GM23338 (cell line): ENCODE measurements at regions not wholly inside any gene's neighbourhood (a gene's known extent, or its start where the extent isn't known, plus 50 kb on each side); places are given as distances from the start of the nearest gene placed in this dataset.

ENCODE experiments used
- ATAC-seq: fragments of 200-7000 bp; cut with Tn5 transposase; 3 replicates; pipeline ENCODE4 v1.9.1; 2020
- DNase-seq: peaks from one replicate; pipeline ENCODE4 v3.0.0-alpha.2; 2015; ENCODE audit warnings: low spot score
- H2AFZ ChIP-seq: fragments of 200-600 bp; sonication (generic); 2 replicates; pipeline ENCODE4 v1.8.0; 2016; ENCODE audit warnings: antibody characterized with exemption, mild to moderate bottlenecking, moderate library complexity
- H3F3A ChIP-seq: fragments of 200-600 bp; sonication (generic); replicated peaks from 2 replicates; pipeline ENCODE4 v1.8.0; 2017; ENCODE audit warnings: antibody characterized with exemption, mixed run types, low read depth
- H3K27ac ChIP-seq: fragments of 200-600 bp; sonication (generic); 2 replicates; pipeline ENCODE4 v1.6.1; 2016; ENCODE audit warnings: low read depth
- H3K27me3 ChIP-seq: fragments of 200-600 bp; sonication (generic); 2 replicates; pipeline ENCODE4 v1.8.0; 2016; ENCODE audit warnings: mild to moderate bottlenecking, mixed run types, moderate library complexity; ENCODE audit not compliant: insufficient read depth
- H3K36me3 ChIP-seq: fragments of 200-600 bp; sonication (generic); 2 replicates; pipeline ENCODE4 v1.8.0; 2016; ENCODE audit warnings: mild to moderate bottlenecking; ENCODE audit not compliant: insufficient read depth
- H3K4me1 ChIP-seq: fragments of 200-600 bp; sonication (generic); 2 replicates; pipeline ENCODE4 v1.8.0; 2016; ENCODE audit warnings: mild to moderate bottlenecking, moderate library complexity; ENCODE audit not compliant: insufficient read depth
- H3K4me2 ChIP-seq: fragments of 200-600 bp; sonication (generic); 2 replicates; pipeline ENCODE4 v1.7.1; 2017; ENCODE audit warnings: mixed run types
- H3K4me3 ChIP-seq: fragments of 200-600 bp; sonication (generic); 2 replicates; pipeline ENCODE4 v1.6.1; 2016; ENCODE audit warnings: mixed run types
- H3K79me2 ChIP-seq: fragments of 200-600 bp; sonication (generic); replicated peaks from 2 replicates; pipeline ENCODE4 v1.8.0; 2017; ENCODE audit warnings: mild to moderate bottlenecking; ENCODE audit not compliant: insufficient read depth
- H3K9me2 ChIP-seq: fragments of 200-600 bp; sonication (generic); 2 replicates; pipeline ENCODE4 v1.8.0; 2017; ENCODE audit not compliant: insufficient read depth
- H4K20me1 ChIP-seq: fragments of 200-600 bp; sonication (generic); replicated peaks from 2 replicates; pipeline ENCODE4 v1.8.0; 2017; ENCODE audit warnings: mild to moderate bottlenecking; ENCODE audit not compliant: insufficient read depth
- H3K27ac Mint-ChIP-seq: 2 replicates; pipeline ENCODE4 v1.8.0; 2020; ENCODE audit warnings: inconsistent platforms, mild to moderate bottlenecking, moderate library complexity, mixed read lengths
- H3K27me3 Mint-ChIP-seq: 3 replicates; pipeline ENCODE4 v1.8.0; 2022; ENCODE audit warnings: low read depth, mild to moderate bottlenecking, moderate library complexity, mixed read lengths, inconsistent platforms; ENCODE audit not compliant: insufficient read depth, poor library complexity
- H3K36me3 Mint-ChIP-seq: 3 replicates; pipeline ENCODE4 v1.8.0; 2021; ENCODE audit warnings: low read depth, mild to moderate bottlenecking, inconsistent platforms, moderate library complexity, mixed read lengths
- H3K4me1 Mint-ChIP-seq: 3 replicates; pipeline ENCODE4 v1.8.0; 2020; ENCODE audit warnings: mild to moderate bottlenecking, inconsistent platforms, mixed read lengths
- H3K4me3 Mint-ChIP-seq: 3 replicates; pipeline ENCODE4 v1.8.0; 2021; ENCODE audit warnings: moderate library complexity, mild to moderate bottlenecking, inconsistent platforms, mixed read lengths
- H3K9me3 Mint-ChIP-seq: 3 replicates; pipeline ENCODE4 v1.8.0; 2020; ENCODE audit warnings: moderate library complexity, mild to moderate bottlenecking, inconsistent platforms, mixed read lengths
- CREB1 ChIP-seq: fragments of 250-450 bp; sonication (Bioruptor Pico); IDR thresholded peaks from 2 replicates; pipeline ENCODE4 v1.5.0; 2020; ENCODE audit warnings: low read depth, mild to moderate bottlenecking, moderate library complexity
- EZH2phosphoT487 ChIP-seq: fragments of 200-600 bp; sonication (generic); IDR thresholded peaks from one replicate; pipeline ENCODE4 v1.8.1; 2018; ENCODE audit warnings: antibody characterized with exemption; ENCODE audit not compliant: unreplicated experiment
- JUNB ChIP-seq: IDR thresholded peaks from one replicate; pipeline ENCODE4 v1.6.1; 2016; ENCODE audit warnings: antibody characterized with exemption; ENCODE audit not compliant: unreplicated experiment
- ZNF331 ChIP-seq: fragments of 250-450 bp; sonication (Bioruptor Pico); IDR thresholded peaks from 2 replicates; pipeline ENCODE4 v1.5.0; 2020; ENCODE audit warnings: low read depth, mild to moderate bottlenecking, moderate library complexity
- TF ChIP-seq, protein P1 (sequence below): IDR thresholded peaks from one replicate; pipeline ENCODE4 v1.6.1; 2018; ENCODE audit warnings: antibody characterized with exemption; ENCODE audit not compliant: unreplicated experiment
- TF ChIP-seq, protein P2 (sequence below), 2 experiments: fragments of 200-600 bp in 1 of 2; sonication (generic) in 1 of 2; conservative IDR thresholded peaks; 2 replicates each; pipeline versions ENCODE4 v1.5.1 to v1.6.1; 2016 to 2017; ENCODE audit warnings: antibody characterized with exemption in 2 of 2, low read depth in 2 of 2, mild to moderate bottlenecking in 2 of 2, moderate library complexity in 1 of 2

DNA sequence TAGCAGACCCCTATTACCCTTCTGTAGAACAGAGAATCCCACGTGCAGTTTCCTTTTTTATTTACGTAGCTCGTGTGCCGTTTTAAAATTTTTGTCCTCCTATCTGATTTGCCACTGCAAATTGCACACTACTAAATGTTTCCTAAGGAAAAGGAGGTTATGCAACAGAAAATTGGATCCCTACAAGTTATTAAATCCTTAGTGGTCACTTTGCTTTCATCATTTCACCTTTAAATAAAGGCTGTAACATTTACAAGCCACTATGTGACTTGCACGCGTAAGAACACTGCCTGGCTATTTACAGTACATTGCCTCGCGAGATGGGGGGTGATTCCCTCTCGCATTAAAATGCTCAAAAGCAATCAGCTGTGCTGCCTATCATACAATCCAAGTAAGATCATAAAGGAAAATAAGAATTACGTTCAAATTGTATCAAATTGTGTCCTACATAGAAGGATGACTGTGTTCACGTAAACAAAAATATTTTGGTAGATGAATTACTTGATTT is 525.6 kb downstream of the SUCLA2 start:
- no peak overlapping the region for H3K4me2 ChIP-seq
- no peak for ATAC-seq
- no peaks in the 10 kb centered on the region for H3K9me3 Mint-ChIP-seq
- H3K4me3 Mint-ChIP-seq = no peak overlapping the region
- no peaks in the 10 kb centered on the region for H3K36me3 Mint-ChIP-seq
- H3K79me2 ChIP-seq = no peaks in the 10 kb centered on the region
- H3K27ac Mint-ChIP-seq = no peak overlapping the region
- no peak overlapping the region for H3K27ac ChIP-seq
- H4K20me1 ChIP-seq = no peaks in the 10 kb centered on the region
- H3K27me3 ChIP-seq = peaks cover 16% of the 10 kb centered on the region
- H3K36me3 ChIP-seq = no peaks in the 10 kb centered on the region
- no peak overlapping the region for H2AFZ ChIP-seq
- H3K27me3 Mint-ChIP-seq = peaks cover 6% of the 10 kb centered on the region
- no peak for DNase-seq
- H3K4me3 ChIP-seq = no peak overlapping the region
- no peaks in the 10 kb centered on the region for H3F3A ChIP-seq
- H3K4me1 Mint-ChIP-seq = peaks cover 28% of the 10 kb centered on the region
- TF ChIP-seq JUNB (no peak), ZNF331 (CRISPR knock-in tag) (no peak), EZH2phosphoT487 (no peak), CREB1 (CRISPR knock-in tag) (no peak)
- TF ChIP-seq, protein P1, sequence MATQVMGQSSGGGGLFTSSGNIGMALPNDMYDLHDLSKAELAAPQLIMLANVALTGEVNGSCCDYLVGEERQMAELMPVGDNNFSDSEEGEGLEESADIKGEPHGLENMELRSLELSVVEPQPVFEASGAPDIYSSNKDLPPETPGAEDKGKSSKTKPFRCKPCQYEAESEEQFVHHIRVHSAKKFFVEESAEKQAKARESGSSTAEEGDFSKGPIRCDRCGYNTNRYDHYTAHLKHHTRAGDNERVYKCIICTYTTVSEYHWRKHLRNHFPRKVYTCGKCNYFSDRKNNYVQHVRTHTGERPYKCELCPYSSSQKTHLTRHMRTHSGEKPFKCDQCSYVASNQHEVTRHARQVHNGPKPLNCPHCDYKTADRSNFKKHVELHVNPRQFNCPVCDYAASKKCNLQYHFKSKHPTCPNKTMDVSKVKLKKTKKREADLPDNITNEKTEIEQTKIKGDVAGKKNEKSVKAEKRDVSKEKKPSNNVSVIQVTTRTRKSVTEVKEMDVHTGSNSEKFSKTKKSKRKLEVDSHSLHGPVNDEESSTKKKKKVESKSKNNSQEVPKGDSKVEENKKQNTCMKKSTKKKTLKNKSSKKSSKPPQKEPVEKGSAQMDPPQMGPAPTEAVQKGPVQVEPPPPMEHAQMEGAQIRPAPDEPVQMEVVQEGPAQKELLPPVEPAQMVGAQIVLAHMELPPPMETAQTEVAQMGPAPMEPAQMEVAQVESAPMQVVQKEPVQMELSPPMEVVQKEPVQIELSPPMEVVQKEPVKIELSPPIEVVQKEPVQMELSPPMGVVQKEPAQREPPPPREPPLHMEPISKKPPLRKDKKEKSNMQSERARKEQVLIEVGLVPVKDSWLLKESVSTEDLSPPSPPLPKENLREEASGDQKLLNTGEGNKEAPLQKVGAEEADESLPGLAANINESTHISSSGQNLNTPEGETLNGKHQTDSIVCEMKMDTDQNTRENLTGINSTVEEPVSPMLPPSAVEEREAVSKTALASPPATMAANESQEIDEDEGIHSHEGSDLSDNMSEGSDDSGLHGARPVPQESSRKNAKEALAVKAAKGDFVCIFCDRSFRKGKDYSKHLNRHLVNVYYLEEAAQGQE = no peak
- TF ChIP-seq, protein P2, sequence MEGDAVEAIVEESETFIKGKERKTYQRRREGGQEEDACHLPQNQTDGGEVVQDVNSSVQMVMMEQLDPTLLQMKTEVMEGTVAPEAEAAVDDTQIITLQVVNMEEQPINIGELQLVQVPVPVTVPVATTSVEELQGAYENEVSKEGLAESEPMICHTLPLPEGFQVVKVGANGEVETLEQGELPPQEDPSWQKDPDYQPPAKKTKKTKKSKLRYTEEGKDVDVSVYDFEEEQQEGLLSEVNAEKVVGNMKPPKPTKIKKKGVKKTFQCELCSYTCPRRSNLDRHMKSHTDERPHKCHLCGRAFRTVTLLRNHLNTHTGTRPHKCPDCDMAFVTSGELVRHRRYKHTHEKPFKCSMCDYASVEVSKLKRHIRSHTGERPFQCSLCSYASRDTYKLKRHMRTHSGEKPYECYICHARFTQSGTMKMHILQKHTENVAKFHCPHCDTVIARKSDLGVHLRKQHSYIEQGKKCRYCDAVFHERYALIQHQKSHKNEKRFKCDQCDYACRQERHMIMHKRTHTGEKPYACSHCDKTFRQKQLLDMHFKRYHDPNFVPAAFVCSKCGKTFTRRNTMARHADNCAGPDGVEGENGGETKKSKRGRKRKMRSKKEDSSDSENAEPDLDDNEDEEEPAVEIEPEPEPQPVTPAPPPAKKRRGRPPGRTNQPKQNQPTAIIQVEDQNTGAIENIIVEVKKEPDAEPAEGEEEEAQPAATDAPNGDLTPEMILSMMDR (conservative IDR thresholded peaks at IDR 0.05; ENCODE audit: low read depth in 2 of 2) = no peak
- H3K9me2 ChIP-seq = peaks cover 19% of the 10 kb centered on the region
- peaks cover 16% of the 10 kb centered on the region for H3K4me1 ChIP-seq

DNA sequence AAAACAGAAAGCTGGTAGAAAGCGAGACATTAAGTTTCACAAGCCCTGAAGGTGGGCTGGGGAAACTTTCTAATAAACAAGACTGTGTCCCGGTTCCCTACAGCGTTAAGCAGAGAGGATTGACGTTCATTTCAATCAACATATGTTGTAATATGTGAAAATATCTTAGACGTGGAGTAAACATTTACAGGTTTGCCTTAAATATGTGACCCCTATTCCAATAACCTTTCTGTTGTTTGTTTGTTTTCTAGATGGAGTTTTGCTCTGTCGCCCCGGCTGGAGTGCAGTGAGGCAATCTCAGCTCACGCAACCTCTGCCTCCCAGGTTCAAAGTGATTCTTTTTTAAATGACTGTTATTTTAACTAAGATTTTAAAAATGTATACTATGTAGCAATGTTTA is 526.2 kb downstream of the SUCLA2 start:
- H2AFZ ChIP-seq = 0 out of 2 replicates have a peak overlapping the region, but pooled peaks have one; percentile 69
- no peaks in the 10 kb centered on the region for H3F3A ChIP-seq
- H3K36me3 ChIP-seq = no peaks in the 10 kb centered on the region
- Mint-ChIP-seq H3K36me3 (no peaks in the 10 kb centered on the region), H3K4me3 (no peak overlapping the region), H3K9me3 (no peaks in the 10 kb centered on the region), H3K4me1 (peaks cover 28% of the 10 kb centered on the region), H3K27me3 (peaks cover 6% of the 10 kb centered on the region), H3K27ac (no peak overlapping the region)
- no peak for ATAC-seq
- TF ChIP-seq ZNF331 (CRISPR knock-in tag) = no peak
- H3K27ac ChIP-seq = no peak overlapping the region
- H3K4me1 ChIP-seq = peaks cover 16% of the 10 kb centered on the region
- H3K27me3 ChIP-seq = peaks cover 16% of the 10 kb centered on the region
- no peak overlapping the region for H3K4me3 ChIP-seq
- no peak for DNase-seq
- H3K4me2 ChIP-seq = no peak overlapping the region
- H3K9me2 ChIP-seq = peaks cover 14% of the 10 kb centered on the region
- no peaks in the 10 kb centered on the region for H4K20me1 ChIP-seq
- H3K79me2 ChIP-seq = no peaks in the 10 kb centered on the region
